Mucosa of descending colon (tissue), 3 donors: ENCODE measurements at regions not wholly inside any gene's neighbourhood (a gene's known extent, or its start where the extent isn't known, plus 50 kb on each side); places are given as distances from the start of the nearest gene placed in this dataset.

Experiments used
- ATAC-seq: fragments of 200-7000 bp; cut with Tn5 transposase; one replicate; pipeline ENCODE4 v1.9.1; 2020; ENCODE audit warnings: mild to moderate bottlenecking, moderate library complexity
- DNase-seq, 3 donors: peaks; one replicate each; pipeline ENCODE4 v3.0.0-alpha.2; 2020
- H3K36me3 ChIP-seq: fragments of 200-600 bp; one replicate; pipeline ENCODE4 v1.8.0; 2021; ENCODE audit warnings: low read depth, mild to moderate bottlenecking
- H3K4me1 ChIP-seq: fragments of 200-600 bp; one replicate; pipeline ENCODE4 v1.8.0; 2021; ENCODE audit warnings: low read depth, mild to moderate bottlenecking
- H3K4me3 ChIP-seq: fragments of 200-600 bp; one replicate; pipeline ENCODE4 v1.8.0; 2021; ENCODE audit warnings: mild to moderate bottlenecking
- H3K9me3 ChIP-seq: fragments of 200-600 bp; one replicate; pipeline ENCODE4 v1.8.0; 2021; ENCODE audit warnings: mild to moderate bottlenecking
- intact Hi-C, 2 donors: fragments of 100-400 bp; cut with DNase I in 1 of 2; cut with micrococcal nuclease in 1 of 2; formaldehyde crosslinking; loops; one replicate each; pipeline versions ENCODE4 v1.11.0 to v1.11.1; 2022; cut with DNase I, micrococcal nuclease
- TF ChIP-seq, protein P1 (sequence below): fragments of 200-600 bp; IDR thresholded peaks from one replicate; pipeline ENCODE4 v1.8.0; 2022; ENCODE audit warnings: antibody characterized with exemption, mild to moderate bottlenecking
- donor health status: DM: no; HTN: no; CAD: no; lungs with moderate emphysema.
- donor health status: DM: no; HTN: no; CAD: no.
- donor health status: DM: no; HTN: yes; CAD: no.

DNA sequence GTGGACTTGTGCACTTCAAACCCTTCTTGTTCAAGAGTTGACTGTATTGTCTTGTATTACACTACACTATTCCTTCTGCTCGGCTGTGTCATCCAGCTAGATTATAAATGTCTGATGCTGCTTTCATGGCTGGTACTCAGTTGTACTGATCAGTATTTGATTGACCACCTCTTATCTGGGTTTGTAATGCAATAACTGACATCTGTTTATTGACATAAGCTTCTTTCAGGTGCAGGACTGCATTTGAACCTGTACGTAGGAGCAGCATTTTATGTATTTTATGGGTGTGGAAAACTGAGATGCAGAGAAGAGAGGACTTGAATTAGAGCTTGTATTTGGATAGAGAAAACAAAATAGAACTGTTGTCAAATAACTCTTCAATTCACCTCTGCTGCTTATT lies 309.2 kb downstream of the FGF9 start:
- H3K36me3 ChIP-seq: no peaks in the 10 kb centered on the region
- DNase-seq: no peak
- H3K4me1 ChIP-seq: no peaks in the 10 kb centered on the region
- no peaks in the 10 kb centered on the region for H3K9me3 ChIP-seq
- intact Hi-C loops: no loop called here
- H3K4me3 ChIP-seq: no peak overlapping the region
- TF ChIP-seq, protein P1, sequence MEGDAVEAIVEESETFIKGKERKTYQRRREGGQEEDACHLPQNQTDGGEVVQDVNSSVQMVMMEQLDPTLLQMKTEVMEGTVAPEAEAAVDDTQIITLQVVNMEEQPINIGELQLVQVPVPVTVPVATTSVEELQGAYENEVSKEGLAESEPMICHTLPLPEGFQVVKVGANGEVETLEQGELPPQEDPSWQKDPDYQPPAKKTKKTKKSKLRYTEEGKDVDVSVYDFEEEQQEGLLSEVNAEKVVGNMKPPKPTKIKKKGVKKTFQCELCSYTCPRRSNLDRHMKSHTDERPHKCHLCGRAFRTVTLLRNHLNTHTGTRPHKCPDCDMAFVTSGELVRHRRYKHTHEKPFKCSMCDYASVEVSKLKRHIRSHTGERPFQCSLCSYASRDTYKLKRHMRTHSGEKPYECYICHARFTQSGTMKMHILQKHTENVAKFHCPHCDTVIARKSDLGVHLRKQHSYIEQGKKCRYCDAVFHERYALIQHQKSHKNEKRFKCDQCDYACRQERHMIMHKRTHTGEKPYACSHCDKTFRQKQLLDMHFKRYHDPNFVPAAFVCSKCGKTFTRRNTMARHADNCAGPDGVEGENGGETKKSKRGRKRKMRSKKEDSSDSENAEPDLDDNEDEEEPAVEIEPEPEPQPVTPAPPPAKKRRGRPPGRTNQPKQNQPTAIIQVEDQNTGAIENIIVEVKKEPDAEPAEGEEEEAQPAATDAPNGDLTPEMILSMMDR: no peak
- no peak for ATAC-seq

DNA sequence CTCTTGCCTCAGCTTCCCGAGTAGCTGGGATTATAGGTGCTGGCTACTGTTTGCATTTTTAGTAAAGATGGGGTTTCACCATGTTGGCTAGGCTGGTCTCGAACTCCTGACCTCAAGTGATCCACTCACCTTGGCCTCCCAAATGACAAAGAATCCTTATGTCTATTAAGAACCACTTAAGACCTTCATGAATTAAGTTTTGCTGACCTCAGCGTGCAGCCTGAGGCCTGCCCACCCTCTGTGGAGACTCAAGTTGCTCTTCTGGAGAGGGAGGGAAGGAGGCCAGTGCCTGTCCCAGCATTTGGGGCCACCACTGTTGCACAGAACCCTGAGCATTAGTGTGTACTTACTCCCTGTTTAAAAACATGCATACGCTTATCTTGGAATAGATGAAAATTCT lies 313.3 kb downstream of the FGF9 start:
- H3K9me3 ChIP-seq: no peaks in the 10 kb centered on the region

DNA sequence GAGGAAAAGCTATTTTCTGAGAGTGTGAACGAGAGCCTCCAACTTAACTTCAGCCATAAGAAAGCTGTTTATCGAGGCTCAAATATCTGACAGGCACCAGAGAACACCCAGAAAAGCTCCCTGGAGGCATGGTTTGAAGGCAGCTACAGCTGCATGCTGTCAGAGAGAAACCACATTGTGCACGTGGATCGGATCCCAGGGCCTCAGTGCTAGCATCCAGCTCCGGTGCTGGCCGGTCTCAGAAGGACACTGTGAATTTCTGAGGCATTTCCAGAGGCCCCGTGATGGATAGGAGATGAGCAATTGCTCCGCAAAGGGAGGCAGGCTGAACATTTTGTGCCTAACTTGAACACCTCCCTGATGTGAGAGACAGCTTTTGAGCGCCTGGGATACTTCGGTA lies 315.7 kb downstream of the FGF9 start:
- H3K4me1 ChIP-seq: no peaks in the 10 kb centered on the region
- TF ChIP-seq, protein P1: no peak
- ATAC-seq: peak; percentile 59
- no peaks in the 10 kb centered on the region for H3K9me3 ChIP-seq
- H3K4me3 ChIP-seq: no peak overlapping the region
- H3K36me3 ChIP-seq: no peaks in the 10 kb centered on the region
- intact Hi-C loops: no loop called here
- DNase-seq: peak in 2 of 3 donors; percentile 44 to 63

More for the DNA sequence above, 313.3 kb downstream of the FGF9 start:
- no peak overlapping the region for H3K4me3 ChIP-seq
- H3K36me3 ChIP-seq: no peaks in the 10 kb centered on the region
- H3K4me1 ChIP-seq: no peaks in the 10 kb centered on the region
- TF ChIP-seq, protein P1: no peak
- ATAC-seq (no peak), DNase-seq (no peak)
- intact Hi-C loops: no loop called here

DNA sequence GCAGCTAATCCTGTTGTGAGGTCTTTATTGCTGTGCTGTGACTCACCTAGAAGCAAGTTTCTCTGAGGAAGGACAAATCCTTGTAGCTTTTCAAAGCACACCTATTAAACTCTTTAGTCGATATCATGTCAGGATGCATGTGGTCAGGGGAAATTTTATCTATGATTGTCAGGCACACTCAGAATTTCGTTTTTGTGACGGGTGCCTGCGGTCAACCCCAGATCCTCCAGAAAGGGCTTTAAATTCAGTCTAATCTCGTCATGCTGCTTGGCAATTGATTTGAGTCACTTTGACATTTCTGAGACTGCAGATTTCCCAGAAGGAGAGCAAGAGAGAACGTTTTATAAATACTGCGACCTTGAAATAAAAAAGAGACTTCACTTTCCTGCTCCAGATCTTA lies 316.9 kb downstream of the FGF9 start:
- ATAC-seq (no peak), DNase-seq (no peak)
- TF ChIP-seq, protein P1: no peak
- H3K36me3 ChIP-seq: no peaks in the 10 kb centered on the region
- intact Hi-C loops: no loop called here
- H3K4me1 ChIP-seq: no peaks in the 10 kb centered on the region
- no peak overlapping the region for H3K4me3 ChIP-seq
- H3K9me3 ChIP-seq: no peaks in the 10 kb centered on the region

DNA sequence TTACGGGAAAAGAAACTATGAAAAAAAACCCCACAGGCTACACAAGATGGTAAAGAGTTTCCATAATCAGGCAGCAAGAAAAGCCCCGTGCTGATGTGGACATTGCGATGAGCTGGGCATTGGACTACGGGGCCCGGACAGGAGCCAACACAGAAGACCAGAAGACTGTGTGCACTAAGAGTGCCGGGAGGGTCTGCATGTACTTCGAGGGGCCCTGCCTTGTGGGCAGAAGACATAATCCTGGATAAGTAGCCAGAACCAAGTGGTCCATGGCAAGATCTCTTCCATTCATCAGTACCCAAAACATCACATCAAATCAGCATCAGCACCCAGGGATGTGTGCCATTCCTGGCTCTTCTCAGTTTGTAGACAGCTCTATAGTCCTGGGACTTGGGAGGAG lies 317.8 kb downstream of the FGF9 start:
- Histone ChIP-seq H3K36me3 (no peaks in the 10 kb centered on the region), H3K4me3 (no peak overlapping the region), H3K9me3 (no peaks in the 10 kb centered on the region), H3K4me1 (no peaks in the 10 kb centered on the region)
- DNase-seq: no peak
- TF ChIP-seq, protein P1: no peak
- ATAC-seq: no peak
- intact Hi-C loops: no loop called here

DNA sequence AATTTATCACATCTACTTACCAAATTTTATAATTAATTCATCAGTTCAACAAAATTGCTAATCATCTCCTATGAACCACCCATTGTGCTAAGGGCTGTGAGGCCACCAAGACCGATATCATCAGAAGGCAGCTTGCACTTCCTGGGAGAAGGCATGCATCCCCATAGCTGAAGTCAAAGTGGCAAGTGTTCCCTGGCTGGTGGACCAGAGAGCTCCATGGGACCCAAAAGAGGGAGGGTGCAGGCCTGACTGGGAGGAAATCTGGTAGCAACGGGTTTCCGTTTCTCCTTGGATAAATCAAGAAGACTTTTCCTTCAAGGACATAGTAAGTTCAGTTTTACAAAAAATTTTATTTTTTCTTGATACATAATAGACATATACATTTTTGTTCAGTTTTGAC lies 325.2 kb downstream of the FGF9 start:
- ATAC-seq (no peak), DNase-seq (no peak)
- no peaks in the 10 kb centered on the region for H3K36me3 ChIP-seq
- intact Hi-C loops: no loop called here
- H3K4me3 ChIP-seq: no peak overlapping the region
- TF ChIP-seq, protein P1: no peak
- no peaks in the 10 kb centered on the region for H3K9me3 ChIP-seq
- peaks cover 7% of the 10 kb centered on the region for H3K4me1 ChIP-seq
